Ovary (tissue), 3 donors: ENCODE measurements at regions not wholly inside any gene's neighbourhood (a gene's known extent, or its start where the extent isn't known, plus 50 kb on each side); places are given as distances from the start of the nearest gene placed in this dataset.

Experiments used
- EP300 ChIP-seq: sonication (generic); formaldehyde crosslinking; IDR thresholded peaks from one replicate; pipeline ENCODE4 v1.6.1; 2017; ENCODE audit warnings: antibody characterized with exemption
- POLR2A ChIP-seq: fragments of 450-650 bp; IDR thresholded peaks from one replicate; pipeline ENCODE4 v1.6.1; 2017; ENCODE audit warnings: antibody characterized with exemption, mild to moderate bottlenecking, moderate library complexity
- TF ChIP-seq, protein P1 (sequence below), 3 donors: fragments of 450-650 bp in 2 of 3; fragments of 200-600 bp in 1 of 3; IDR thresholded peaks; one replicate each; pipeline versions ENCODE4 v1.5.1 to v1.8.0; 2016 to 2022; ENCODE audit warnings: antibody characterized with exemption in 3 of 3, mild to moderate bottlenecking in 1 of 3
- donor health status: DM: no; HTN: no; CAD: no.

GRCh38 chr21:39088831-39089380, 94.3 kb downstream of the PSMG1 start:
- TF ChIP-seq, protein P1, sequence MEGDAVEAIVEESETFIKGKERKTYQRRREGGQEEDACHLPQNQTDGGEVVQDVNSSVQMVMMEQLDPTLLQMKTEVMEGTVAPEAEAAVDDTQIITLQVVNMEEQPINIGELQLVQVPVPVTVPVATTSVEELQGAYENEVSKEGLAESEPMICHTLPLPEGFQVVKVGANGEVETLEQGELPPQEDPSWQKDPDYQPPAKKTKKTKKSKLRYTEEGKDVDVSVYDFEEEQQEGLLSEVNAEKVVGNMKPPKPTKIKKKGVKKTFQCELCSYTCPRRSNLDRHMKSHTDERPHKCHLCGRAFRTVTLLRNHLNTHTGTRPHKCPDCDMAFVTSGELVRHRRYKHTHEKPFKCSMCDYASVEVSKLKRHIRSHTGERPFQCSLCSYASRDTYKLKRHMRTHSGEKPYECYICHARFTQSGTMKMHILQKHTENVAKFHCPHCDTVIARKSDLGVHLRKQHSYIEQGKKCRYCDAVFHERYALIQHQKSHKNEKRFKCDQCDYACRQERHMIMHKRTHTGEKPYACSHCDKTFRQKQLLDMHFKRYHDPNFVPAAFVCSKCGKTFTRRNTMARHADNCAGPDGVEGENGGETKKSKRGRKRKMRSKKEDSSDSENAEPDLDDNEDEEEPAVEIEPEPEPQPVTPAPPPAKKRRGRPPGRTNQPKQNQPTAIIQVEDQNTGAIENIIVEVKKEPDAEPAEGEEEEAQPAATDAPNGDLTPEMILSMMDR (IDR thresholded peaks at IDR 0.05) = no peak
- TF ChIP-seq POLR2A = no peak
- no peak for TF ChIP-seq EP300
